ENCODE measurements at regions not wholly inside any gene's neighbourhood (a gene's known extent, or its start where the extent isn't known, plus 50 kb on each side); places are given as distances from the start of the nearest gene placed in this dataset.

DNA sequence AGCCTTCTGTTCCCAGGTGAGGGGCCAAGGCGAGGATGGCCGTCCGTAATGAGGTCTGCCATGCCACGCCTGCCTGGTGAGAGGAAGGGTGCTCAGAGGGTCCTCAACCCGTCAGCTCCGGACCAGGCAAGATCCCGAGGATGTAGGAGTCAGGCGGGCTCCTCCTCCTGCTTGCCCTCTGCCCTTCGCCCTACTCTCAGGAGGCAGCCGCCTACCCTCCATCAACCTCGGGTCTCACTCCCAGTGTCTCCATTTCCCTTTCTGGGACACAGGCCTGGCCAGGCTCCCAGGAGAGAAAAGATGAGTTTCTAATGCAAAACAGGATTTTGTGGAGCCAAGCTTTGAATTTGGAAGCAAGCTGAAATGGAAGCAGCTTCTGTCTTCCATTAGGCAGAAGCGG lies 184.0 kb downstream of the PTPN20 start:
- no peak overlapping the region for H3K4me3 ChIP-seq
- 92% methylated on average over 12 of the region's 12 CpGs for WGBS
- no peaks in the 10 kb centered on the region for H3K4me1 ChIP-seq (replicated peaks)
- no peaks in the 10 kb centered on the region for H3K27me3 ChIP-seq (replicated peaks; ENCODE audit: insufficient read depth)
- H3K27ac ChIP-seq, result no peak overlapping the region
- H3K9me3 ChIP-seq, result no peaks in the 10 kb centered on the region
- no peaks in the 10 kb centered on the region for H3K36me3 ChIP-seq
- intact Hi-C loops (cut with DNase I), result no loop called here
- DNase-seq (ENCODE audit: low spot score), result no peak
- TF ChIP-seq POLR2A (IDR thresholded peaks at IDR 0.05), result no peak

DNA sequence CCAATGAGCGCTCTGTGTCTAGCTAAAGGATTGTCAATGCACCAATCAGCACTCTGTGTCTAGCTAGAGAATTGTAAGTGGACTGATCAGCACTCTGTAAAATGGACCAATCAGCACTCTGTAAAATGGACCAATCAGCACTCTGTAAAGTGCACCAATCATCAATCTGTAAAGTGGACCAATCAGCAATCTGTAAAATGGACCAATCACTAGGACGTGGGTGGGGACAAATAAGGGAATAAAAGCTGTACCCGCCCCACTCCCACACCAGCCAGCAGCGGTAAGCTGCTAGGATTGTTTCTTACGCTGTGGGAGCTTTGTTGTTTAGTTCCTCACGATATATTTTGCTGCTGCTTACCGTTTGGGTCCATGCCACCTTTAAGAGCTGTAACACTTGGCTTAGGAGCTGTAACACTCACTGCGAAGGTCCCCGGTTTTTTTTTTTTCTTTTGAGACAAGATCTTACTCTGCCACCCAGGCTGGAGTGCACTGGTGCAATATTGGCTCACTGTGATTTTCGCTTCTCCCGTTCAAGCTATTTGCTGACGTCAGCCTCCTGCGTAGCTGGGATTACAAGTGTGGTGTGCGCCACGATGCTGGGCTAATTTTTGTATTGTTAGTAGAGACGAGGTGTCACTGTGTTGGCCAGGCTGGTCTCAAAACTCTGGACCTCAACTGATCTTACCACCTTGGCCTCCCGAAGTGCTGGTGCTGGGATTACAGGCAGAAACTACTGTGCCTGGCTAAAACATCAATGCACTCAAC lies 184.8 kb downstream of the PTPN20 start:
- Histone ChIP-seq H3K27me3 (replicated peaks; ENCODE audit: insufficient read depth) (no peaks in the 10 kb centered on the region), H3K9me3 (no peaks in the 10 kb centered on the region), H3K36me3 (no peaks in the 10 kb centered on the region), H3K4me3 (no peak overlapping the region), H3K4me1 (replicated peaks) (no peaks in the 10 kb centered on the region), H3K27ac (no peak overlapping the region)
- TF ChIP-seq POLR2AphosphoS5 (IDR thresholded peaks at IDR 0.05) (no peak), POLR2A (IDR thresholded peaks at IDR 0.05) (no peak), CTCF (IDR thresholded peaks at IDR 0.05) (no peak)
- intact Hi-C loops (cut with DNase I), result no loop called here
- no peak for DNase-seq (ENCODE audit: low spot score)
- 89% methylated on average over 17 of the region's 17 CpGs for WGBS

DNA sequence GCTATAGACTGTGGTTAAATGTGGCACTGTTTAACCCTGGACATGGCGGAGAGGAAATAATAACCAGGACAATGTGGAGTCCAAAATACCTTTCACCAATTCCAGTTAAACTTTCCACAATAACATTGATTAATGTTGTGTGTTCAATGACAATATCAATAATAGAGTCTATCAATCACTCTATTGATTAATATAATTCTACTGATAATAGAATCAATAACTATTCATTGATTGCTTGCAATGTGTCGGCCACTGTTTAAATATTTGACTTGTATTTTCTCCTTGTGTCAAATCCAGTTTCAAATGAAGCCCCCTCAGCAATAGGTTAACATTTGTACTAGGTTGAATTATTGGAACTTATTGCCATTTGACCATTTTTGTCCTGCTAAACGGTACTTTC lies 187.0 kb downstream of the PTPN20 start:
- TF ChIP-seq POLR2A (IDR thresholded peaks at IDR 0.05), result no peak
- no peak for TF ChIP-seq POLR2AphosphoS5 (IDR thresholded peaks at IDR 0.05)
- no peak for TF ChIP-seq CTCF (IDR thresholded peaks at IDR 0.05)
- Histone ChIP-seq H3K27ac (no peak overlapping the region), H3K36me3 (no peaks in the 10 kb centered on the region), H3K4me1 (replicated peaks) (no peaks in the 10 kb centered on the region), H3K27me3 (replicated peaks; ENCODE audit: insufficient read depth) (no peaks in the 10 kb centered on the region), H3K9me3 (no peaks in the 10 kb centered on the region), H3K4me3 (no peak overlapping the region)
- no peak for DNase-seq (ENCODE audit: low spot score)
- WGBS, result 92% methylated on average over 3 of the region's 3 CpGs
- intact Hi-C loops (cut with DNase I), result no loop called here

DNA sequence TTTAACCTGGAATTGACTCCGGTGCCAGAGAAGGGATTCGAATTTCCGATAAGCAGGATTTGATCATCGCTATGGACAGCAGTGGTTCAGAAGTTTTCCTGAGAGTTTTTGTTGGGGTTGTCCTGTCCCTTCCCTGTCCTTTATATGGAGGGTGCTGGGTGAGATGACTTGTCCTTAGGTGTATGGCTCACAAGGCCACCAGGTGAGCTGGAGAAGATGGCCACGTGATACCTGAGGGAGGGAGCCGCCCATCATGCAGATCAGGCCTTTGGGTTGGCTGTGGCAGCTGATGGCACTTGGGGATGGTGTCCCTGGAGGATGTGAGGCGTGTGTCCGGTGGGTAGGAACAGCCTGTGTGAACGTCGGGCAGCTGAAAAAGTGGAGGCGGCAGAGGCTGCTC lies 187.7 kb downstream of the PTPN20 start:
- no peak for TF ChIP-seq POLR2AphosphoS5 (IDR thresholded peaks at IDR 0.05)
- no peak for TF ChIP-seq CTCF (IDR thresholded peaks at IDR 0.05)
- no peak for TF ChIP-seq POLR2A (IDR thresholded peaks at IDR 0.05)
- Histone ChIP-seq H3K9me3 (no peaks in the 10 kb centered on the region), H3K4me3 (no peak overlapping the region), H3K27me3 (replicated peaks; ENCODE audit: insufficient read depth) (no peaks in the 10 kb centered on the region), H3K4me1 (replicated peaks) (no peaks in the 10 kb centered on the region), H3K27ac (no peak overlapping the region), H3K36me3 (no peaks in the 10 kb centered on the region)
- intact Hi-C loops (cut with DNase I), result no loop called here
- DNase-seq (ENCODE audit: low spot score), result no peak
- 90% methylated on average over 11 of the region's 11 CpGs for WGBS

- no peak for TF ChIP-seq POLR2AphosphoS5 (IDR thresholded peaks at IDR 0.05)
- TF ChIP-seq POLR2A (IDR thresholded peaks at IDR 0.05), result no peak
- TF ChIP-seq CTCF (IDR thresholded peaks at IDR 0.05), result no peak
- Histone ChIP-seq H3K27me3 (replicated peaks; ENCODE audit: insufficient read depth) (no peaks in the 10 kb centered on the region), H3K4me1 (replicated peaks) (no peaks in the 10 kb centered on the region), H3K4me3 (no peak overlapping the region), H3K27ac (no peak overlapping the region), H3K9me3 (no peaks in the 10 kb centered on the region), H3K36me3 (no peaks in the 10 kb centered on the region)
- WGBS, result 94% methylated on average over 7 of the region's 7 CpGs
- intact Hi-C loops (cut with DNase I), result no loop called here
- no peak for DNase-seq (ENCODE audit: low spot score)
Measured at GRCh38 chr10:47099474-47099873, 188.2 kb downstream of the PTPN20 start.

Measured in prostate gland (tissue), 2 donors.